Tibial nerve (tissue), 4 donors: ENCODE measurements at regions not wholly inside any gene's neighbourhood (a gene's known extent, or its start where the extent isn't known, plus 50 kb on each side); places are given as distances from the start of the nearest gene placed in this dataset.

ENCODE experiments used
- DNase-seq, 2 donors: peaks; one replicate each; pipeline ENCODE4 v3.0.0-alpha.2; 2019; ENCODE audit warnings: low spot score in 2 of 2
- H3K27ac ChIP-seq, 4 donors: fragments of 200-600 bp; sonication (generic) in 3 of 4; one replicate each; pipeline ENCODE4 v1.5.1; 2017 to 2019; ENCODE audit warnings: mild to moderate bottlenecking in 1 of 4
- H3K27me3 ChIP-seq, 2 donors: fragments of 200-600 bp; sonication (generic) in 1 of 2; one replicate each; pipeline versions ENCODE4 v1.5.1 to v1.6.0; 2017 to 2019
- H3K36me3 ChIP-seq, 3 donors: fragments of 200-600 bp; sonication (generic); one replicate each; pipeline ENCODE4 v1.5.1; 2018 to 2019
- H3K4me1 ChIP-seq, 4 donors: fragments of 200-600 bp; sonication (generic) in 3 of 4; one replicate each; pipeline ENCODE4 v1.5.1; 2017 to 2019
- H3K4me3 ChIP-seq, 4 donors: fragments of 200-600 bp; sonication (generic) in 3 of 4; one replicate each; pipeline ENCODE4 v1.5.1; 2017 to 2019; ENCODE audit warnings: mild to moderate bottlenecking in 1 of 4, moderate library complexity in 1 of 4
- H3K9me3 ChIP-seq, 4 donors: fragments of 200-600 bp; sonication (generic) in 3 of 4; one replicate each; pipeline ENCODE4 v1.5.1; 2017 to 2019
- EP300 ChIP-seq, 2 donors: sonication (generic); formaldehyde crosslinking; IDR thresholded peaks; one replicate each; pipeline ENCODE4 v1.6.1; 2017; ENCODE audit warnings: antibody characterized with exemption in 2 of 2, mild to moderate bottlenecking in 1 of 2
- POLR2A ChIP-seq, 2 donors: fragments of 450-650 bp; IDR thresholded peaks; one replicate each; pipeline ENCODE4 v1.6.1; 2017; ENCODE audit warnings: antibody characterized with exemption in 2 of 2, mild to moderate bottlenecking in 2 of 2, moderate library complexity in 2 of 2
- WGBS, 2 donors: methylation state at CpG; one replicate each; pipeline ENCODE4 v1.1.5; 2018; 5-methylcytosine and 5-hydroxymethylcytosine counted together
- TF ChIP-seq, protein P1 (sequence below), 5 experiments: fragments of 200-600 bp in 3 of 5; fragments of 450-650 bp in 2 of 5; sonication (generic) in 3 of 5; IDR thresholded peaks; one replicate each; pipeline ENCODE4 v1.5.1; 2016 to 2019; ENCODE audit warnings: antibody characterized with exemption in 5 of 5, mild to moderate bottlenecking in 3 of 5, moderate library complexity in 2 of 5

DNA sequence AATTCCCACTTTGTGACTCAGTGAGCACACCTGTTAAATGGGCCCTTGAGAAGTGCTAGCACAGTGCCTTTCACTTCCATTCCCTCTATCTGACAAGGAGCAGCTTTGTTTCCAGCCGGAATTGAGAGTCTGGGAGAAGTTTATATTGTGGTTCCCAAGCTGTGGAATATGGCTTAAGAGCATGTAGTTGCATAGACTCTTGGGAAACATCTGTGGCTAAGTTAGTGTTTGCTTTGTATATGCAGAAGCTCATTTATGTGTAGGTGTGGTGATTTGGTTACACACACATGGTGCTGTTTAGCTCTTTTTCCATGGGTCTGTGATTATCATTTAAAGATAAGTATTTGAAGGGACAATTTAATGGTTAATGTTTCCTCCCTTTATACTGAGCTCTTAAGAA, 110.5 kb upstream of the HMHB1 start:
- H3K9me3 ChIP-seq: no peaks in the 10 kb centered on the region
- TF ChIP-seq POLR2A (IDR thresholded peaks at IDR 0.05) (no peak), EP300 (IDR thresholded peaks at IDR 0.05) (no peak)
- TF ChIP-seq, protein P1, sequence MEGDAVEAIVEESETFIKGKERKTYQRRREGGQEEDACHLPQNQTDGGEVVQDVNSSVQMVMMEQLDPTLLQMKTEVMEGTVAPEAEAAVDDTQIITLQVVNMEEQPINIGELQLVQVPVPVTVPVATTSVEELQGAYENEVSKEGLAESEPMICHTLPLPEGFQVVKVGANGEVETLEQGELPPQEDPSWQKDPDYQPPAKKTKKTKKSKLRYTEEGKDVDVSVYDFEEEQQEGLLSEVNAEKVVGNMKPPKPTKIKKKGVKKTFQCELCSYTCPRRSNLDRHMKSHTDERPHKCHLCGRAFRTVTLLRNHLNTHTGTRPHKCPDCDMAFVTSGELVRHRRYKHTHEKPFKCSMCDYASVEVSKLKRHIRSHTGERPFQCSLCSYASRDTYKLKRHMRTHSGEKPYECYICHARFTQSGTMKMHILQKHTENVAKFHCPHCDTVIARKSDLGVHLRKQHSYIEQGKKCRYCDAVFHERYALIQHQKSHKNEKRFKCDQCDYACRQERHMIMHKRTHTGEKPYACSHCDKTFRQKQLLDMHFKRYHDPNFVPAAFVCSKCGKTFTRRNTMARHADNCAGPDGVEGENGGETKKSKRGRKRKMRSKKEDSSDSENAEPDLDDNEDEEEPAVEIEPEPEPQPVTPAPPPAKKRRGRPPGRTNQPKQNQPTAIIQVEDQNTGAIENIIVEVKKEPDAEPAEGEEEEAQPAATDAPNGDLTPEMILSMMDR (IDR thresholded peaks at IDR 0.05): no peak
- no peak overlapping the region for H3K4me3 ChIP-seq
- no peak for DNase-seq
- WGBS, 2 donors: 62 to 63% methylated on average over 1 of the region's 1 CpG
- H3K27me3 ChIP-seq: no peaks in the 10 kb centered on the region
- H3K27ac ChIP-seq: no peak overlapping the region
- H3K36me3 ChIP-seq: no peaks in the 10 kb centered on the region
- H3K4me1 ChIP-seq: peaks cover 0 to 7% (median 0%) of the 10 kb centered on the region in 4 donors

DNA sequence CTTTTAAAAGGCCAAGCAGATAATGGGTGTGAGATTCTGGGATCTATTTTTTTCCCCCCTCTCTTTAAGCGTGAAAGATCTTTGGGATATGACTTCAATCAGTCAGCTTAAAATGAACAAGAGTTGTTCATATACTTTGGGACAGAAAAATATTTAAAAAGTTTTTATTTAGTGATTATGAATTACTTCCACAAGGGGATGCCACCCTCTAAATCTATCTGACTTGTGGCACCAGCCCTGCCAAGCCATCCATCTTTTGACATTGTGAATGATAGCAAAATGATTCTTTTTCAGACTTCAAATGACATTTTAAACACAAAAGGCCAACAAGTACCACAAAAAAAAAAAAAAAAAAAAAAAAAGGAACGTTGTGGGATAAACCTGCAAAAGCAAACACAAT, 111.0 kb upstream of the HMHB1 start:
- Histone ChIP-seq H3K27me3 (no peaks in the 10 kb centered on the region), H3K4me3 (no peak overlapping the region), H3K4me1 (peaks cover 0 to 5% (median 0%) of the 10 kb centered on the region in 4 donors), H3K9me3 (no peaks in the 10 kb centered on the region), H3K36me3 (no peaks in the 10 kb centered on the region), H3K27ac (no peak overlapping the region)
- WGBS, 2 donors: 53 to 59% methylated on average over 2 of the region's 2 CpGs
- TF ChIP-seq, protein P1 (IDR thresholded peaks at IDR 0.05): no peak
- TF ChIP-seq POLR2A (IDR thresholded peaks at IDR 0.05): no peak
- no peak for DNase-seq

DNA sequence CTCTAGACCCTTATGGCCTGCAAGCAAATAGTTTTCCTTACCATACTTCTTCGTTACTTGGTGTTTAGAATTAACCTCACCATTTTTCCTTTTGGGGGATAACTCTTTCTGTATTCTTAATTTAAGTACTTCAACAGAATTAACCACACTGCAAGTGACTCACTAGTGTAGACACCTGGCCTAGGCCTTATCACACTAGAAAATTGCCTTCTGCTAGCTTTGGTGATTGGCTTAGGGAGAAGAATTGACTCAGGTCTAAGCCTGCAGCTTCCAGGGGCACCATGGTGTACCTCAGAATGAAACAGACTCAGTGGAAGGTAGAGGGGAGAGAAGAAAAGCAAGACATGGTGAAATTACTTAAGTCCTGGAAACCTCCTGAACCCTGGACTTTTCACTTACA, 112.8 kb upstream of the HMHB1 start:
- no peak overlapping the region for H3K27ac ChIP-seq
- WGBS, 2 donors: 98 to 100% methylated on average over 1 of the region's 1 CpG
- H3K9me3 ChIP-seq: no peaks in the 10 kb centered on the region
- no peaks in the 10 kb centered on the region for H3K36me3 ChIP-seq
- H3K27me3 ChIP-seq: no peaks in the 10 kb centered on the region
- no peak for DNase-seq
- no peak for TF ChIP-seq POLR2A (IDR thresholded peaks at IDR 0.05)
- TF ChIP-seq, protein P1 (IDR thresholded peaks at IDR 0.05): no peak
- no peak for TF ChIP-seq EP300 (IDR thresholded peaks at IDR 0.05)
- no peaks in the 10 kb centered on the region for H3K4me1 ChIP-seq
- H3K4me3 ChIP-seq: no peak overlapping the region

DNA sequence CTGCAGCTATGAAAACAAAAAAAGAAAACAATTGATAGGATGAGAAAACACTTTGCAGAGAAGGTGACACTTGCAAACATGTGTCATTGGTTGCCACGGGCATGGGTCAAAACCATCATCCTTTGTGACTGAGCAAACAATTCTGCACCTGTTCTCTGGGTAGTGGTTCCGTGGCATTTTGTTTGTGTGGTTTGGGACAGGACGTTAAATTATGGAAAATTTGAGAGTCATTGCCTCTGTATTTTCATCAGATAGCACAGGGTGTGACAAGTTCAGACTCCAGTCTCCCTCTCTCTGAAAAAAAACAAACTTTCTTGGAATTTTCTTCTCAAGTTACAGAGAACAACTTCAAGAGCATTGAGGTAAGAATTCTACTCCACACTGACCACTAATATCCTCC, 113.4 kb upstream of the HMHB1 start:
- Histone ChIP-seq H3K4me3 (no peak overlapping the region), H3K36me3 (no peaks in the 10 kb centered on the region), H3K27ac (no peak overlapping the region), H3K27me3 (no peaks in the 10 kb centered on the region), H3K9me3 (no peaks in the 10 kb centered on the region), H3K4me1 (no peaks in the 10 kb centered on the region)
- WGBS, 2 donors: 67 to 71% methylated on average over 3 of the region's 3 CpGs
- no peak for DNase-seq
- no peak for TF ChIP-seq EP300 (IDR thresholded peaks at IDR 0.05)

DNA sequence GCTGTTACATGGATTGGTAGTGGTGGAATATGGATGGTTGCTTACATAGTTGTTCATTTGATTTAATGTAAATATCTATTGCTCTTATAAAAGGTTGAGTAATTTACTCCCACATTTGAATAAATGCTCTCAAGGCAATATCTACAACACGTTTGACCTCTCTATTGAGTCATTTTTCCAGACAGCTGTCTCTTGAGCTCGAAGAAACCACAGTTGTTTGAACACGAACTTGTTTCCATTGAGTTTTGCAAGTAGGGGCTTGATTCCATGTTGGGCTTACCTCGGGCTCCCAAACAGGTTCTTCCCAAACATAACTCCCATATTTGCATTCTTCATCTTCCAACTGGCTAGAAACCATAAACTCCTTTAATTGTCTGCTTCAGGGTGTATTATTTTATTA, 115.0 kb upstream of the HMHB1 start:
- DNase-seq: no peak
- Histone ChIP-seq H3K27me3 (no peaks in the 10 kb centered on the region), H3K9me3 (no peaks in the 10 kb centered on the region), H3K4me1 (no peaks in the 10 kb centered on the region), H3K4me3 (no peak overlapping the region), H3K27ac (no peak overlapping the region), H3K36me3 (no peaks in the 10 kb centered on the region)
- TF ChIP-seq, protein P1 (IDR thresholded peaks at IDR 0.05): no peak
- TF ChIP-seq EP300 (IDR thresholded peaks at IDR 0.05) (no peak), POLR2A (IDR thresholded peaks at IDR 0.05) (no peak)
- WGBS, 2 donors: 74 to 78% methylated on average over 4 of the region's 4 CpGs

DNA sequence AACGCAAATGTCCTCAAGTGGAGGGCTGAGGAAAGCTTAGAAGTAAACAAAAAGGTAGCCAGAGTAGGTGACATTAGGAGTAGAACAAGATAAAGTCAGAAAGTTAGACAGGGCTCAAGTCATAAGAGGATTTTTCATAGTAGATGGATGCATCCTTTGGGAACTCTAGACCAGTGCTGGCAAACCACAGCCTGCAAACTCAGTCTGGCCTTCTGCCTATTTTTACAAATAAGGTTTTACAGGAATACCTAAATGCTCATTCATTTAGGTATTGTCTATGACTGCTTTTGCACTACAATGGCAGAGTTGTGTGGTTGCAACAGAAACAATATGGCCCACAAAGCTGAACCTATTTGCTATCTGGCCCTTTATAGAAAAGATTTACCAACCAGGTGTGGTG, 116.0 kb upstream of the HMHB1 start:
- Histone ChIP-seq H3K9me3 (no peaks in the 10 kb centered on the region), H3K4me1 (no peaks in the 10 kb centered on the region), H3K4me3 (no peak overlapping the region), H3K36me3 (no peaks in the 10 kb centered on the region), H3K27ac (no peak overlapping the region), H3K27me3 (no peaks in the 10 kb centered on the region)
- DNase-seq: no peak
- 59 to 63% methylated on average over 1 of the region's 1 CpG for WGBS, 2 donors
- no peak for TF ChIP-seq EP300 (IDR thresholded peaks at IDR 0.05)
